Gastrocnemius medialis (tissue), 4 donors: ENCODE measurements at regions not wholly inside any gene's neighbourhood (a gene's known extent, or its start where the extent isn't known, plus 50 kb on each side); places are given as distances from the start of the nearest gene placed in this dataset.
"Not testable (repeated sequence)": the region's sequence is repeated elsewhere in the genome, so short reads cannot be mapped to it uniquely, and the experiment has no call there.

ENCODE experiments used
- ATAC-seq, 2 donors: fragments of 150-250 bp; one replicate each; pipeline ENCODE4 v1.9.1; 2016
- DNase-seq, 2 donors: peaks; one replicate each; pipeline ENCODE4 v3.0.0-alpha.2; 2019
- H3K27ac ChIP-seq, 4 donors: fragments of 200-600 bp; sonication (generic); 1 replicate in 1 of 4; 2 replicates in 3 of 4; pipeline ENCODE4 v1.5.1; 2016 to 2018; ENCODE audit warnings: mild to moderate bottlenecking in 2 of 4, moderate library complexity in 1 of 4
- H3K27me3 ChIP-seq, 3 donors: fragments of 200-600 bp; sonication (generic) in 2 of 3; 1 replicate in 1 of 3; 2 replicates in 2 of 3; pipeline versions ENCODE4 v1.5.1 to v1.6.0; 2016 to 2019; ENCODE audit warnings: mild to moderate bottlenecking in 1 of 3, moderate library complexity in 1 of 3
- H3K36me3 ChIP-seq, 2 donors: fragments of 200-600 bp; sonication (generic) in 1 of 2; one replicate each; pipeline ENCODE4 v1.5.1; 2017 to 2018
- H3K4me1 ChIP-seq, 2 donors: fragments of 200-600 bp; sonication (generic) in 1 of 2; one replicate each; pipeline ENCODE4 v1.5.1; 2016 to 2017; ENCODE audit warnings: mild to moderate bottlenecking in 2 of 2
- H3K4me3 ChIP-seq, 4 donors: fragments of 200-600 bp; sonication (generic) in 3 of 4; 1 replicate in 1 of 4; 2 replicates in 3 of 4; pipeline ENCODE4 v1.5.1; 2016 to 2019; ENCODE audit warnings: mild to moderate bottlenecking in 2 of 4
- H3K9me3 ChIP-seq, 3 donors: fragments of 200-600 bp; sonication (generic) in 2 of 3; 1 replicate in 1 of 3; 2 replicates in 2 of 3; pipeline ENCODE4 v1.5.1; 2016 to 2019
- CTCF ChIP-seq, 5 experiments: fragments of 450-650 bp in 3 of 5; fragments of 200-600 bp in 2 of 5; sonication (generic) in 2 of 5; IDR thresholded peaks in 4 of 5; conservative IDR thresholded peaks in 1 of 5; 1 replicate in 4 of 5; 2 replicates in 1 of 5; pipeline ENCODE4 v1.5.1; 2016 to 2019; ENCODE audit warnings: antibody characterized with exemption in 5 of 5, mild to moderate bottlenecking in 3 of 5, moderate library complexity in 3 of 5
- POLR2A ChIP-seq, 2 donors: fragments of 450-650 bp; IDR thresholded peaks; one replicate each; pipeline ENCODE4 v1.6.1; 2017; ENCODE audit warnings: antibody characterized with exemption in 2 of 2, mild to moderate bottlenecking in 2 of 2, moderate library complexity in 2 of 2
- in situ Hi-C, 4 donors: fragments of 200-750 bp; cut with MboI; loops; one replicate each; pipeline versions ENCODE4 v1.15.0 to v1.8.0; 2017; ENCODE audit warnings: low sequenced_read_pairs in 4 of 4
- intact Hi-C: fragments of 100-400 bp; cut with DNase I; formaldehyde crosslinking; loops from one replicate; pipeline ENCODE4 v1.15.1; 2023; ENCODE audit warnings: low total_unique reads

- H3K4me1 ChIP-seq: no peaks in the 10 kb centered on the region
- intact Hi-C loops: loop anchor here (10.0 kb wide), 1 partner anchor 623 kb away; no protein-coding TSS in a partner anchor
- H3K4me3 ChIP-seq: no peak overlapping the region
- no peak overlapping the region for H3K27ac ChIP-seq
- ATAC-seq (no peak), DNase-seq (no peak)
- H3K36me3 ChIP-seq: no peaks in the 10 kb centered on the region
- TF ChIP-seq POLR2A (IDR thresholded peaks at IDR 0.05) (no peak), CTCF (IDR thresholded peaks at IDR 0.05 in 4 of 5, conservative IDR thresholded peaks at IDR 0.05 in 1 of 5) (no peak)
- no peaks in the 10 kb centered on the region for H3K9me3 ChIP-seq
- in situ Hi-C loops: no loop called here
- no peaks in the 10 kb centered on the region for H3K27me3 ChIP-seq
These were observed 250.9 kb upstream of the FOXN3 start for GRCh38 chr14:89667983-89668382.

GRCh38 chr14:89665300-89666081, 248.5 kb upstream of the FOXN3 start:
- H3K9me3 ChIP-seq, in situ Hi-C loops, H3K36me3 ChIP-seq, H3K27ac ChIP-seq, H3K27me3 ChIP-seq, H3K4me1 ChIP-seq, H3K4me3 ChIP-seq, ATAC-seq, DNase-seq: not testable (repeated sequence)
- intact Hi-C loops: loop anchor here (10.0 kb wide), 1 partner anchor 621 kb away; no protein-coding TSS in a partner anchor

GRCh38 chr14:89661392-89661791, 244.4 kb upstream of the FOXN3 start:
- TF ChIP-seq POLR2A (IDR thresholded peaks at IDR 0.05) (no peak), CTCF (IDR thresholded peaks at IDR 0.05 in 4 of 5, conservative IDR thresholded peaks at IDR 0.05 in 1 of 5) (no peak)
- Histone ChIP-seq H3K9me3 (no peaks in the 10 kb centered on the region), H3K27me3 (no peaks in the 10 kb centered on the region), H3K36me3 (no peaks in the 10 kb centered on the region), H3K4me3 (no peak overlapping the region), H3K4me1 (peaks cover 14 to 18% of the 10 kb centered on the region in 2 donors), H3K27ac (peak overlapping the region in 3 of 4 donors; percentile 80 to 87 (median 80))
- no peak for ATAC-seq
- in situ Hi-C loops: no loop called here
- intact Hi-C loops: loop anchor here (2.0 to 10.0 kb wide), 3 partner anchors 41 to 617 kb away; no protein-coding TSS in a partner anchor
- no peak for DNase-seq

- H3K9me3 ChIP-seq, H3K36me3 ChIP-seq, DNase-seq, ATAC-seq, H3K4me3 ChIP-seq, H3K27me3 ChIP-seq, in situ Hi-C loops: not testable (repeated sequence)
- intact Hi-C loops: loop anchor here (2.0 to 10.0 kb wide), 3 partner anchors 42 to 616 kb away; no protein-coding TSS in a partner anchor
- Histone ChIP-seq H3K4me1 (peaks cover 14 to 18% of the 10 kb centered on the region in 2 donors), H3K27ac (peak overlapping the region; percentile 73 to 87 (median 80))
These were observed 243.7 kb upstream of the FOXN3 start for GRCh38 chr14:89660625-89661233.

GRCh38 chr14:89660166-89660565, 243.1 kb upstream of the FOXN3 start:
- H3K27me3 ChIP-seq: no peaks in the 10 kb centered on the region
- DNase-seq: peak; percentile 51 to 52
- H3K9me3 ChIP-seq: no peaks in the 10 kb centered on the region
- no peak for TF ChIP-seq CTCF (IDR thresholded peaks at IDR 0.05 in 4 of 5, conservative IDR thresholded peaks at IDR 0.05 in 1 of 5)
- TF ChIP-seq POLR2A (IDR thresholded peaks at IDR 0.05): no peak
- peaks cover 14 to 18% of the 10 kb centered on the region in 2 donors for H3K4me1 ChIP-seq
- intact Hi-C loops (loop anchor here (2.0 to 10.0 kb wide), 3 partner anchors 41 to 615 kb away; no protein-coding TSS in a partner anchor), in situ Hi-C loops (no loop called here)
- peak; percentile 96 to 97 for ATAC-seq
- H3K4me3 ChIP-seq: peak overlapping the region; percentile 12 to 36 (median 24)
- H3K36me3 ChIP-seq: no peaks in the 10 kb centered on the region
- peak overlapping the region; percentile 73 to 87 (median 80) for H3K27ac ChIP-seq
